Activated CD4-positive, alpha-beta T cell treated with anti-CD3 and anti-CD28 coated beads, Interleukin-2, Interleukin-4, amounts not matched to agents 100 ng/mL and 50 ng/mL, durations not matched to agents 16 hours and 8 hours (primary cell): ENCODE measurements at regions not wholly inside any gene's neighbourhood (a gene's known extent, or its start where the extent isn't known, plus 50 kb on each side); places are given as distances from the start of the nearest gene placed in this dataset.

Experiments
- DNase-seq: peaks from one replicate; pipeline ENCODE4 v3.0.0-alpha.2; 2020; ENCODE audit warnings: low spot score

- DNase-seq: no peak
Measured at GRCh38 chr18:72360634-72361033, 183.5 kb downstream of the CBLN2 start.

DNA sequence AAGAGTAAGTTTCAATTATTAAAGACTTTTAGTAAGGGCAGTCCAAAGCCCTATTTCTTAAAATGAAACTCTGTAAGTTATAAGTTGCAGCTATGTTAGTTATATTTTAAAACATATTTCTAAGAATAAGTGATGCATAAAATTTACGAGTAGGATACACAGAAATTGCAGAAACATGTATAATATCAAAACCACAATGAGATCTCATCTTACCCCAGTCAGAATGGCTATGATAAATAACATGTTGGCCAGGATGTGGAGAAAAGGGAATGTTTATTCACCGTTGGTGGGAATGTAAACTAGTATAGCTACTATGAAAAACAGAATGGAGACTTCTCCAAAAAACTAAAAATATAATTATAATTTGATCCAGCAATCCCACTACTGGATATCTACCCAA, 201.2 kb downstream of the CBLN2 start:
- no peak for DNase-seq

DNA sequence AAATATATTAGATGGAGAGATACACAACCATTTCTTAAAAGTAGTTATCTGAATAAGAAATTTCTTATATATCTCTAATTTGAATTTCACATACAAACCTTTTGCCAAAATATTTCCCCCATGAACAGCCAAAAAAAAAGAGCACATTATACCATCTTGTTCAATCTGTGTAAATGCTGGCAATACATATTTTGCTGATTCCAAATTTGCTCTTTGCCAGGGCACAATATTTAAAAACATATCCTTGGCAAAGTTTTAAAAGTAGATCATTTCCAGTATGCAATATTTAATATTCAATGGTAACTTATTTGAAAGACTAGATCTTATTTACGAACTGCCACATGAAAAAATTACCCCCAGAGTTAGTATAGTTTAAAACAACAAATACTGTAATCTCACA, 204.2 kb downstream of the CBLN2 start:
- DNase-seq: no peak

- DNase-seq: no peak
Measured at GRCh38 chr18:72336786-72337185, 207.4 kb downstream of the CBLN2 start.

DNA sequence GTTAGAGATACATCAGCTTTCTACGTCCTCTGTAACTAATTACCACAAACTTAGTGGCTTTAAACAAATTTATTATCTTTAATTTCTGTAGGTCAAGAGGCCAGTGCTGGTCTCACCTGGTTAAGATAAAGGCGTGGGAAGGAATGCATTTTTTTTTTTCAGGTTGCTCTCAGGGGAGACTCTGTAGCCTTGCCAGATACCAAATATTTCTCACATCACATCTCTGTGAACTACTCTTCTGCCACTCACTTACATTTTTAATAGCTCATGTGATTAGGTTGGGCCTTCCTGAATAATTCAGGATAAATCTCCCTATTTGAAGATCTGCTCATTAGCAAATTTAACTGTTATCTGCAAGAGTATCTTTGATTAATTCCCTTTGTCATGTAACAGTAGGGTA, 214.6 kb downstream of the CBLN2 start:
- no peak for DNase-seq

- DNase-seq: no peak
Measured at GRCh38 chr18:72325307-72325706, 218.8 kb downstream of the CBLN2 start.

GRCh38 chr18:72324677-72325076, 219.5 kb downstream of the CBLN2 start:
- no peak for DNase-seq

DNA sequence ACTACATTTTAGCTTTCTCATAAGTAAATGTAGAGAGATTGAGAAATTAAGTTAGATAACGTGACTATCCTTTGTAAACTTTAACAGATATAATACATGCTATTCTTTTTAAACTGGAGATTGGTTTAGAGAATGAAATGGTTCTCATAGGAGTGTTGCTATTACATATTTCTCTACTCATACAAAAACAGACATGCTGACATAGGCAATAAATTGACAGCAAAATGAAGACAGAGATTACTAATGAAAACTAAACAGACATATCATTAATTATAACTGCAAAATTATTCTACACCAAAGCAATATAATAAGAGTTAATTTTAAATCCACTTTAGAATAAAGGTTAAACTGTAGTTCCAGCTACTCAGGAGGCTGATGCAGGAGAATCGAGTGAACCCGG, 227.6 kb downstream of the CBLN2 start:
- no peak for DNase-seq

- DNase-seq: no peak
Measured at GRCh38 chr18:72283148-72283925, 260.8 kb downstream of the CBLN2 start.

GRCh38 chr18:72273025-72273424, 271.1 kb downstream of the CBLN2 start:
- no peak for DNase-seq

DNA sequence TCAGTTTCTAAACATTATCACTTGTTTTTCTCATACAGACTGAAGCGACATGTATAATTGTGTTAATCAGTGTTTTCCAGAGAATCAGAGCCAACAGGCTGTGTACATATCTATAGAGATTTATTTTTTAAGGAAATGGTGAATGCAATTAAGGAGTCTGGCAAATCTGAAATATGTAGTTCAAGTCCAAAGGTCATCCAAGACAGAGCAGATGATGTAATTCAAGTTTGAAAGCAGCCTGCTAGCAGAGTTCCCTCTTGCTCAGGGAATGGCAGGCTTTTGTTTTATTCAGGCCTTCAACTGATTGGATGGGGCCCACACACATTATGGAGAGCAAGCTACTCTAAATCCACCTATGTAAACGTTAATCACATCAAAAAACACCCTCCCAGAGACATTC, 282.6 kb downstream of the CBLN2 start:
- no peak for DNase-seq

DNA sequence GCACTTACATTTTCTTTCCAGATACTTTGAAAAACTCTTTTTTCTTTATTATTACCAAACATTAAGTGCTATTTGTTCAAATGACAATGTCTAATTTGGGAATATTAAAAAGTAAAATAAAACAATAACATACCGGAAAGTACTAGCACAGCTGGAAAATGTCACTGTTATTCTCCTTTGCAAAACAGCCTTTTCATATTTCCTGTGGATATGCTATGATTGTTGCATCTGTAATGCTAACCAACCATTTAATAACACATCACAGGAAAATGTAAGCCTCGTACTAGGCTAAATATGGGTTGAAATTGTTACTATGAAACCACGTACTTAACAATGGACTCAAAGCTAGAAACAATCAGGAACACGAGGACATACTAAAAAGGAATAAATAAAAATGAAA, 298.1 kb downstream of the CBLN2 start:
- DNase-seq: no peak

DNA sequence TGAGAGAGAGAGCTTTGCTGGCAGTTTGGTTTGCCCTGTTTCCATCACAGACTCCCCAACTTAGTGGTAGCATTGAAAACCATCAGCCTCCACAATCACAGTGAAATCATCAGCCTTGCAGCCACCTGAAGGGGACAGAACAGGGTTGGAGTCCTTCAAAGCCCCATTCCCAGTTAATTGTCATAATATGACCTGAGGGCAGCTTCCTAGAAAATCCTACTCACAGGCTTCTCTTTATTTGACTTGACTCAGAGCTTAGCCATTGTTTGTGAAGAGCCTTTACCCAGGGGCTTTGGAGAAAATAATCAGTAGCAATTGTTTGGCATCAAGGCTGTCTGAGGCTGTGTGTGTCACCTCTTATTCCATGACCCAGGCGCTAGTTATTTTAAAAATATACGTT, 308.7 kb downstream of the CBLN2 start:
- DNase-seq: no peak

DNA sequence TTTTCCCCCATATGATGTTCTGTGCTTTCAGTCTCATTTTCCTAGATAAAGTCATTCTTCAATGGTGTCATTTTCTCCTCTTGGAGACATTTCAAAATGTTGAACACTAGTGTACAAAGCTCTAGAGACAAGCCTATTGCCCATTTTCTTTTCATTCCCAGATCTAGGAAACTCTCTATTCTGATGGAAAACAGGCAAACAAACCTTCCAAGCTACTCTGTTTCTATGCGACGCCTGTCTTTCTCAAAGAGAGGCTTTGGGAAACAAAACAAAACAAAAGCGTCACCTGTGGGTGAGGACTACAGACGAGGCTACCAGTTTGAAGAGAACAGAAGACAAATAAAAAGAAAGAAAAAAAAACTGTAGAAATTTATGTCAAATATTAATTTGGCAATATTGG, 311.0 kb downstream of the CBLN2 start:
- DNase-seq: no peak

DNA sequence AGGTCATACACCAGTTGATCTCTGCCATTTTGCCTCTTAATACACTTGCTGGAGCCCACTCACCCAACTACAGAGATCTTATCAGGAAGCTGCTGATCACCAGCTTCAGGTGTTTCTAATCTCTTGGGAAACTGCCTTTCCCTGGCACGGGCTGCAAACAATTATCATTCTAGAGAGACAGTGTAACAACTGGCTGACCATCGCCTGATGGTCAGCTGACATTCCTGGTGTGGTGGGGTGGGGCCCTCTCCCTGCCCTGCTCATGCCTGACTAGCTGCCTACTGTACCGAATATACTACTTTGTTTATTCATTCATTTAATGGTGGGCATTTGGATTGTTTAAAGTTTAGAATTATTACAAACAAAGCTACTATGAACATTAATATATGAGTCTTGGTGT, 311.5 kb downstream of the CBLN2 start:
- no peak for DNase-seq

DNA sequence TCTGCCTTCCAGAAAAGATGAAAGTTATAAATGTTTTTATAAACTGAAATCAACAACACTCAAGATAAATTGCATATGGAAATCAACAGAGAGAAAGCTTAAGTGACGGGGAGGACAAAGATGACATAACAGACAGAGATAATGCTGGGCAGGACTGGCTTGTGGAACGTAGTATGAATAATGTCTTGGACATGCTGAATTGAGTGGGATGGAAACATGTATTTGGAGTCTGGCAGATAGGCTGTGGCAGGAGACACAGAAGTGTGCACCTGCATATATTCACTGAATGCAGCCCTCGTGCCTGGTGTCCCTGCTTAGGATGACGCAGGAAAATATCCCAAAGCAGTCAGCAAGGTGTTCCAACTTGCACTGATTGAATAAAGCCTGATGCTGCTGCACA, 318.2 kb downstream of the CBLN2 start:
- no peak for DNase-seq

- no peak for DNase-seq
Measured at GRCh38 chr18:72223733-72224132, 320.4 kb downstream of the CBLN2 start.

DNA sequence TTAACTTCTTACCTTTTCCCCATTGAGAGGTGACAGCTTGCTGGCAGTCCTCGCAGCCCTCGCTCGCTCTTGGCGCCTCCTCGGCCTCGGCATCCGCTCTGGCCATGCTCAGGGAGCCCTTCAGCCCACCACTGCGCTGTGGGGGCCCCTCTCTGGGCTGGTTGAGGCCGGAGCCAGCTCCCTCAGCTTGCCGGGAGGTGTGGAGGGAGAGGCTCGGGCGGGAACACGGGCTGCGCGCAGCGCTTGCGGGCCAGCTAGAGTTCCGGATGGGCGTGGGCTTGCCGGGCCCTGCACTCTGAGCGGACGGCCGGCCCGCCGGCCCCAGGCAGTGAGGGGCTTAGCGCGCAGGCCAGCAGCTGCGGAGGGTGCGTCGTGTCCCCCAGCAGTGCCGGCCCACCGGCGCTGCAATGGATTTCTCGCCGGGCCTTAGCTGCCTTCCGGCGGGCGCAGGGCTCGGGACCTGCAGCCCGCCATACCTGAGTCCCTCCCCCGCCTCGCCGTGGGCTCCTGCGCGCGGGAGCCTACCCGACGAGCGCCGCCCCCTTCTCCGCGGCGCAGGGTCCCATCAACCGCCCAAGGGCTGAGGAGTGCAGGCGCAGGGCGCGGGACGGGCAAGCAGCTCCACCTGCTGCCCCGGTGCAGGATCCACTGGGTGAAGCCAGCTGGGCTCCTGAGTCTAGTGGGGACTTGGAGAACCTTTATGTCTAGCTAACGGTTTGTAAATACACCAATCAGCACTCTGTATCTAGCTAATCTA, 335.0 kb downstream of the CBLN2 start:
- no peak for DNase-seq

DNA sequence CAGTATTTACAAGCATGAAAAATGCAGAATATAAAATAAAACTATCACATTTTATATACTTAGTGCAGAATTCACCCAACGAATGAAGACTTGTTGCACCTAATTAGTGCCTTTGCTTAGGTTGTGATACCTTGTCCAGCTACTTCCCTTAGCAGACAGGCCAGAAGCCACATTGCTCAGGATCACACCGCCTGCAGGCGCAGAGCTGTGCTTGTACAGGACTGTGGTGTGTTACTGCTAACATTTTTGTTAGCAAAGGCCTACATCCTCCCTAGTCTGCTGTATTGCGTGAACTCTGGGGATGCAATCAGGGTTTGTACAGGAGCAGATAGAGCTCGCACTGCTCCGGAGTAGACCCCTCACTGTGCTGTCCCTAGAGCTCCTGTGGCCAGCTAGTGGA, 336.9 kb downstream of the CBLN2 start:
- no peak for DNase-seq

DNA sequence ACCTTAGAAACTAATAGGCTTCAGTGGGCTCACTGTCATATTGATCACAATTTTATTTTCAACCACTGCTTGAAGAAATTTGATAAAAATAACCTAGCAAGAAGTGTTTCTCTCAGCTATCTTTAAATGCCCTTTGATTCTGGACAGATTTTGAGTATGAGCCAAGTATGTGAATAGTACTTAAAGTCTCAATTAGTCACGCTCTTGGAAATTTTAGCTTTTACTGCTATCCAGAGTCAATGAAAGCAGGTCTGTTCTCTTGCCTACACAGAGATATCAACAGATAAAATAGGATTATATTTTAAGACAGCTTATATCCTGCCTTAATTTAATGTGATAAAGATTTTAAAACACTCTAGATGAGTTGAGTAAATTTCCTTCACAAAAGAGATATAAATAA, 337.3 kb downstream of the CBLN2 start:
- no peak for DNase-seq

GRCh38 chr18:72201032-72201431, 343.1 kb downstream of the CBLN2 start:
- DNase-seq: no peak

GRCh38 chr18:72197591-72197990, 346.6 kb downstream of the CBLN2 start:
- no peak for DNase-seq

- no peak for DNase-seq
Measured at GRCh38 chr18:72194072-72194471, 350.1 kb downstream of the CBLN2 start.

DNA sequence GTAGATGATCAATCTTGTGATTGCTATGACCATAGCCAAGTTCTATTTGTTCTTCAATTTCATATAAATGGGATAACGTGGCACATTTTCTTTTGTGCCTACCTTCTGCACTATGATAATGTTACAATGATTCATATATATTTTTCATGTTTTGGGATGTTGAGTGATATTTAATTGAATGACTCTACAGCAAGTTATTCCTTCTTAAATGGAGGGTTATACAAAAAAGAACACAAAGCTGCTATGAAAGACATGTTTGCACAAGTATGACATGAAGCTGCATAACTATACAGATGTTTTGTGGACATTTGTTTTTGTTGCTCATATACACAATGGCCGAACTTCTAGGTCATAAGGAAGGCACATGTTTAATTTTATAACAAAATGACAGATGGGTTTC, 356.2 kb downstream of the CBLN2 start:
- no peak for DNase-seq
